K562 (cell line): ENCODE measurements at regions not wholly inside any gene's neighbourhood (a gene's known extent, or its start where the extent isn't known, plus 50 kb on each side); places are given as distances from the start of the nearest gene placed in this dataset.

Source experiments
- ATAC-seq: fragments of 200-7000 bp; cut with Tn5 transposase; 3 replicates; pipeline ENCODE4 v1.9.1; 2020; ENCODE audit warnings: moderate library complexity
- BruUV-seq: library from RNA; stranded (reverse); fragments of 400-500 nt; replicated peaks from 2 replicates; lab custom pipeline; 2021; lab: Mats Ljungman, UMichigan
- CTCF ChIA-PET: fragments of 300-600 bp; formaldehyde crosslinking; extraction: SDS; loops from one replicate; lab custom pipeline; 2021; ENCODE audit warnings: low intra/inter-chr PET ratio; lab: Yijun Ruan, JAX
- POLR2A ChIA-PET: fragments of 300-600, 350-650 bp; sonication (Branson Sonifier 250); formaldehyde crosslinking; extraction: SDS; loops from one replicate; lab custom pipeline; 2021; ENCODE audit warnings: antibody characterized with exemption, inconsistent platforms; lab: Yijun Ruan, JAX
- DNase-seq, 4 experiments: peaks; one replicate each; pipeline versions ENCODE4 v3.0.0 to v3.0.0-alpha.2; 2011 to 2018; ENCODE audit warnings: low spot score in 3 of 4, mixed read lengths in 3 of 4; ENCODE audit errors: extremely low read depth in 1 of 4
- FAIRE-seq: peaks from 2 replicates; lab custom pipeline; 2011; peaks lifted over from hg19 to GRCh38; lab: Jason Lieb, UNC
- H2AFZ ChIP-seq: 2 replicates; pipeline ENCODE4 v1.6.0; 2011; ENCODE audit warnings: low read depth, low read length, control low read depth, inconsistent platforms
- H3K27ac ChIP-seq: fragments of 200-600 bp; 3 replicates; pipeline ENCODE4 v1.8.0; 2011; ENCODE audit warnings: low read depth, mild to moderate bottlenecking, control low read depth, inconsistent platforms, low read length, moderate library complexity, mixed read lengths; ENCODE audit errors: extremely low read depth
- H3K27me3 ChIP-seq, 2 experiments: fragments of 300-600 bp in 1 of 2; 2 replicates in 1 of 2; 3 replicates in 1 of 2; pipeline versions ENCODE4 v1.6.0 to v1.8.0; 2011; ENCODE audit warnings: inconsistent platforms in 2 of 2, low read length in 2 of 2, mild to moderate bottlenecking in 1 of 2, mixed read lengths in 1 of 2, moderate library complexity in 1 of 2; ENCODE audit not compliant: control insufficient read depth in 2 of 2, insufficient read depth in 2 of 2
- H3K36me3 ChIP-seq: fragments of 300-600 bp; 3 replicates; pipeline ENCODE4 v1.8.0; 2011; ENCODE audit warnings: mild to moderate bottlenecking, low read length, inconsistent platforms; ENCODE audit not compliant: control insufficient read depth, insufficient read depth
- H3K4me1 ChIP-seq, 2 experiments: fragments of 200-600 bp in 1 of 2; replicated peaks in 1 of 2; 2 replicates in 1 of 2; 3 replicates in 1 of 2; pipeline versions ENCODE4 v1.5.1 to v1.8.0; 2011; ENCODE audit warnings: inconsistent platforms in 2 of 2, low read length in 2 of 2, mild to moderate bottlenecking in 1 of 2, mixed read lengths in 1 of 2, moderate library complexity in 1 of 2; ENCODE audit not compliant: control insufficient read depth in 2 of 2, insufficient read depth in 2 of 2
- H3K4me2 ChIP-seq: 2 replicates; pipeline ENCODE4 v1.6.1; 2011; ENCODE audit warnings: low read length, control low read depth, inconsistent platforms, mixed read lengths; ENCODE audit not compliant: insufficient read depth
- H3K4me3 ChIP-seq: fragments of 200-600 bp; sonication (generic), shearing (Covaris generic); 2 replicates; pipeline ENCODE4 v1.5.1; 2016; ENCODE audit warnings: control low read depth, inconsistent platforms
- H3K79me2 ChIP-seq: fragments of 200-600 bp; 3 replicates; pipeline ENCODE4 v1.8.0; 2011; ENCODE audit warnings: low read length, inconsistent platforms; ENCODE audit not compliant: control insufficient read depth, insufficient read depth
- H3K9ac ChIP-seq, 2 experiments: 2 replicates each; pipeline versions ENCODE4 v1.6.0 to v1.6.1; 2011; ENCODE audit warnings: low read depth in 2 of 2, low read length in 2 of 2, control low read depth in 1 of 2, inconsistent platforms in 1 of 2, mild to moderate bottlenecking in 1 of 2, mixed read lengths in 1 of 2; ENCODE audit not compliant: insufficient read depth in 1 of 2
- H3K9me1 ChIP-seq: one replicate; pipeline ENCODE4 v1.6.0; 2011; ENCODE audit warnings: inconsistent platforms, mild to moderate bottlenecking, low read length, moderate library complexity; ENCODE audit not compliant: control insufficient read depth, insufficient read depth
- H3K9me3 ChIP-seq: replicated peaks from 2 replicates; pipeline ENCODE4 v1.5.1; 2011; ENCODE audit warnings: low read depth, low read length, inconsistent platforms; ENCODE audit not compliant: control insufficient read depth, insufficient read depth
- H4K20me1 ChIP-seq: replicated peaks from 2 replicates; pipeline ENCODE4 v1.6.1; 2011; ENCODE audit warnings: low read length, inconsistent platforms, mixed read lengths; ENCODE audit not compliant: control insufficient read depth, insufficient read depth
- BRF1 ChIP-seq: IDR thresholded peaks from 3 replicates; pipeline ENCODE4 v1.6.1; 2011; ENCODE audit warnings: borderline replicate concordance, mild to moderate bottlenecking; ENCODE audit not compliant: insufficient read length; ENCODE audit errors: extremely low read depth
- CHD4 ChIP-seq: fragments of 200-600 bp; sonication (generic); IDR thresholded peaks from 3 replicates; pipeline ENCODE4 v1.6.1; 2012; ENCODE audit warnings: low read depth, mild to moderate bottlenecking, mixed read lengths, low read length, inconsistent platforms; ENCODE audit not compliant: insufficient read depth, insufficient replicate concordance, poor library complexity, severe bottlenecking
- ERF ChIP-seq: fragments of 450-650 bp; formaldehyde crosslinking; IDR thresholded peaks from 2 replicates; pipeline ENCODE4 v1.4.0; 2020; ENCODE audit warnings: mild to moderate bottlenecking, mixed read lengths
- KAT7 ChIP-seq: sonication (generic); formaldehyde crosslinking; IDR thresholded peaks from 2 replicates; pipeline ENCODE4 v1.8.0; 2022; ENCODE audit warnings: missing genetic modification reagents, mild to moderate bottlenecking, borderline replicate concordance
- KLF10 ChIP-seq: fragments of 250-450 bp; sonication (Bioruptor Pico); IDR thresholded peaks from 2 replicates; pipeline ENCODE4 v1.6.1; 2021; ENCODE audit warnings: matching md5 sums
- NR0B1 ChIP-seq: fragments of 450-650 bp; IDR thresholded peaks from one replicate; pipeline ENCODE4 v1.6.1; 2018; ENCODE audit warnings: mild to moderate bottlenecking, moderate library complexity; ENCODE audit not compliant: partially characterized antibody
- NR2C2 ChIP-seq, 2 experiments: fragments of 200-800 bp in 1 of 2; sonication (Bioruptor generic) in 1 of 2; sonication (generic) in 1 of 2; formaldehyde crosslinking in 1 of 2; IDR thresholded peaks; 2 replicates each; pipeline versions ENCODE4 v1.6.1 to v1.8.0; 2016 to 2022; ENCODE audit warnings: mild to moderate bottlenecking in 1 of 2, missing compliant biosample characterization in 1 of 2, missing genetic modification characterization in 1 of 2, missing genetic modification reagents in 1 of 2
- RBBP5 ChIP-seq: fragments of 200-600 bp; sonication (generic); IDR thresholded peaks from 2 replicates; pipeline ENCODE4 v1.6.1; 2012; ENCODE audit warnings: borderline replicate concordance, mild to moderate bottlenecking, low read length, control low read depth, inconsistent platforms; ENCODE audit not compliant: insufficient read depth, poor library complexity, severe bottlenecking
- RBFOX2 ChIP-seq: fragments of 200-400 bp; formaldehyde crosslinking; IDR thresholded peaks from 2 replicates; pipeline ENCODE4 v1.6.1; 2017; ENCODE audit warnings: low read depth, mild to moderate bottlenecking, low read length, moderate library complexity
- STAG1 ChIP-seq: sonication (generic); formaldehyde crosslinking; IDR thresholded peaks from 2 replicates; pipeline ENCODE4 v1.5.0; 2020; ENCODE audit warnings: missing genetic modification reagents, borderline replicate concordance
- TRIM28 ChIP-seq: fragments of 450-650 bp; IDR thresholded peaks from 2 replicates; pipeline ENCODE4 v1.6.1; 2017
- WHSC1 ChIP-seq: IDR thresholded peaks from one replicate; pipeline ENCODE4 v1.6.1; 2012; ENCODE audit warnings: low read length, control low read depth, inconsistent platforms
- ZNF165 ChIP-seq: fragments of 250-450 bp; sonication (Bioruptor Pico); IDR thresholded peaks from 2 replicates; pipeline ENCODE4 v1.4.0; 2020; ENCODE audit warnings: borderline replicate concordance
- ZNF253 ChIP-seq: fragments of 250-450 bp; sonication (Bioruptor Pico); conservative IDR thresholded peaks from 2 replicates; pipeline ENCODE4 v1.6.1; 2021; ENCODE audit warnings: mild to moderate bottlenecking
- ZNF347 ChIP-seq: fragments of 450-650 bp; formaldehyde crosslinking; IDR thresholded peaks from 2 replicates; pipeline ENCODE4 v1.4.0; 2020; ENCODE audit warnings: low read depth, mild to moderate bottlenecking, moderate library complexity
- ZNF436 ChIP-seq: fragments of 250-450, 450-650 bp; sonication (Bioruptor Pico); formaldehyde crosslinking; IDR thresholded peaks from 2 replicates; pipeline ENCODE4 v1.7.0; 2020; ENCODE audit warnings: mild to moderate bottlenecking
- ZNF778 ChIP-seq: fragments of 450-650 bp; formaldehyde crosslinking; IDR thresholded peaks from 2 replicates; pipeline ENCODE4 v1.4.0; 2020; ENCODE audit warnings: mild to moderate bottlenecking, moderate library complexity
- WGBS: fragments of 100-300 bp; shearing (Covaris generic); methylation state at CpG from one replicate; pipeline ENCODE4 v1.1.6; 2016; ENCODE audit warnings: low coverage, mixed read lengths; ENCODE audit not compliant: insufficient coverage; ENCODE audit errors: missing lambda C conversion rate; 5-methylcytosine and 5-hydroxymethylcytosine counted together
- in situ Hi-C: fragments of 300-500 bp; cut with MboI; formaldehyde crosslinking; loops from 4 replicates; pipeline ENCODE4 v1.15.0; 2018; ENCODE audit warnings: inconsistent platforms, mixed read lengths
- intact Hi-C: fragments of 100-400 bp; cut with micrococcal nuclease; formaldehyde crosslinking; loops from 2 replicates; pipeline ENCODE4 v1.14.2; 2022
- TF ChIP-seq, protein P1 (sequence below): fragments of 450-650 bp; IDR thresholded peaks from 2 replicates; pipeline ENCODE4 v1.6.1; 2017; ENCODE audit warnings: mild to moderate bottlenecking, moderate library complexity

GRCh38 chr14:83764656-83765599, 1765.0 kb upstream of the FLRT2 start:
- no TSS peak for BruUV-seq
- Histone ChIP-seq H3K4me1 (no peaks in the 10 kb centered on the region), H3K27ac (no peak overlapping the region), H3K9ac (no peak overlapping the region), H3K27me3 (no peaks in the 10 kb centered on the region), H3K36me3 (no peaks in the 10 kb centered on the region), H2AFZ (no peak overlapping the region), H3K9me1 (no peaks in the 10 kb centered on the region), H3K9me3 (no peaks in the 10 kb centered on the region), H3K4me2 (no peak overlapping the region), H3K4me3 (no peak overlapping the region), H3K79me2 (no peaks in the 10 kb centered on the region), H4K20me1 (no peaks in the 10 kb centered on the region)
- ChIA-PET CTCF (no interaction called here), POLR2A (interaction anchor here (0.6 kb wide), 1 partner anchor 119 kb away, joined by 3 read pairs; no protein-coding TSS in a partner anchor)
- FAIRE-seq = no peak
- TF ChIP-seq STAG1 = no peak
- no peak for TF ChIP-seq TRIM28
- no peak for TF ChIP-seq KAT7 (CRISPR knock-in tag)
- no peak for TF ChIP-seq KLF10
- TF ChIP-seq ZNF436 = no peak
- no peak for TF ChIP-seq ZNF778 (CRISPR knock-in tag)
- no peak for TF ChIP-seq ZNF165 (CRISPR knock-in tag)
- no peak for TF ChIP-seq BRF1
- TF ChIP-seq NR0B1 = no peak
- no peak for TF ChIP-seq RBFOX2
- TF ChIP-seq, protein P1, sequence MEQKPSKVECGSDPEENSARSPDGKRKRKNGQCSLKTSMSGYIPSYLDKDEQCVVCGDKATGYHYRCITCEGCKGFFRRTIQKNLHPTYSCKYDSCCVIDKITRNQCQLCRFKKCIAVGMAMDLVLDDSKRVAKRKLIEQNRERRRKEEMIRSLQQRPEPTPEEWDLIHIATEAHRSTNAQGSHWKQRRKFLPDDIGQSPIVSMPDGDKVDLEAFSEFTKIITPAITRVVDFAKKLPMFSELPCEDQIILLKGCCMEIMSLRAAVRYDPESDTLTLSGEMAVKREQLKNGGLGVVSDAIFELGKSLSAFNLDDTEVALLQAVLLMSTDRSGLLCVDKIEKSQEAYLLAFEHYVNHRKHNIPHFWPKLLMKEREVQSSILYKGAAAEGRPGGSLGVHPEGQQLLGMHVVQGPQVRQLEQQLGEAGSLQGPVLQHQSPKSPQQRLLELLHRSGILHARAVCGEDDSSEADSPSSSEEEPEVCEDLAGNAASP = no peak
- TF ChIP-seq ZNF347 (CRISPR knock-in tag) = no peak
- no peak for TF ChIP-seq RBBP5
- TF ChIP-seq WHSC1 = no peak
- no peak for TF ChIP-seq ZNF253 (CRISPR knock-in tag)
- TF ChIP-seq NR2C2 (CRISPR knock-in tag; IDR thresholded peaks at IDR 0.05) = no peak
- no peak for TF ChIP-seq NR2C2 (tag; IDR thresholded peaks at IDR 0.05)
- TF ChIP-seq ERF (CRISPR knock-in tag) = no peak
- TF ChIP-seq CHD4 = no peak
- no peak for ATAC-seq
- no peak for DNase-seq
- in situ Hi-C loops (no loop called here), intact Hi-C loops (no loop called here)
- WGBS = 1% methylated on average over 7 of the region's 8 CpGs
